ENCODE measurements at regions not wholly inside any gene's neighbourhood (a gene's known extent, or its start where the extent isn't known, plus 50 kb on each side); places are given as distances from the start of the nearest gene placed in this dataset.

DNA sequence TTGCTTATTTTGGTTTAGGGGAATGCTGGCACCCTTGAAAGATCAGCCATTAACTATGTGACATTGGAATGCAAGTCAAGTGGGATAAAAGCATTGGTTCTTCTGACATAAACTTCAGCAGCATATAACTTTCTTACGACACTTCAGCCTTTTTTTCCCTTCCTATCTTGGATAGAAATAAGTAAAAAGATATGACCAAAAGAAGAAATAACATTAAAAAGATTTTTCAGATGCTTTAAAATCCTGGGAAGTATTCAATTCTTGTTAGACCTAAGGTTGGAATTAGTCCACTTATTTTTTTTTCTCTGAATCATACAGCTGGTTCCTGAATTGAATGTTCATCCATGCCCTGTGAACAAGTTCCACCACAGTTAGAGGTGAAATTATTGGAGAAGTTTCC lies 85.6 kb upstream of the TSPAN8 start:
- no peak for DNase-seq
- intact Hi-C loops (cut with DNase I) = no loop called here

DNA sequence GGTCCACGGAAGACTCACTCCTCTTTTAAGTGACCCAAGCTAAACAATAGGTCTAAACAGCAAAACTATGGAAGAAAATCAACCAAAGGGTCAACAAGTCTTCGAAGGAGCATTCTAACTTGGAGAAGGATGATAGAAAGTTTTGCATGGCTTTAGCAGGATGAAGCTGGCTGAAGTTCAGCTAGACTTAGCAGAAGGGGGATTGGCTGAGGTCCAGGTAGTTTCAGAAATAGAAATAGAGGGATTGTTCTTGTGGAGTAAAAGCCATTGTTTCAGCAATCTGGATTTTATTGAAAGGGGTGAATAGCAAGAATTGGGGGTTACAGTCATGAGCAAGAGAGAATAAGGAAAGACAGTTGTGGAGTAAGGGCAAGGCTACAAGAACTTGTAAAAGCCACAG lies 84.7 kb upstream of the TSPAN8 start:
- intact Hi-C loops (cut with DNase I) = no loop called here
- DNase-seq = no peak

DNA sequence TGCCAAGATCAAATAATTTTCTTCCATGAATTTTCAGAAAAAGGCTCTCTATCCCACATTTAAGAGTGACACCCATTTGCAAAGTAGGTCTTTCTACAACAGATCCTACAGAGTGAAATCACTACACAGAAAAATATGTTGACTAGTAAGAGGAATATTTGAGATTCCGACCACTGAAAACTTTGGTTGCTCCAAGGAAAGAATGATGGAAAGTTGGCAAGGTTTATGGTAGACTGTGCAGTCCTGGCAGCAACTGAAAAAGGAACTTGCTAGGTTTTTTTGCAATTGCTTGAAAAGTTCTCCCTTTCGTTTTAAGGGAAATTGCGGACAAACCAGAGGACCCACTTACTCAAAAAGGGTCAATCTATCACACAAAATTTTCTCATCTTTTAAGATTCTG lies 83.1 kb upstream of the TSPAN8 start:
- intact Hi-C loops (cut with DNase I) = no loop called here
- no peak for DNase-seq

DNA sequence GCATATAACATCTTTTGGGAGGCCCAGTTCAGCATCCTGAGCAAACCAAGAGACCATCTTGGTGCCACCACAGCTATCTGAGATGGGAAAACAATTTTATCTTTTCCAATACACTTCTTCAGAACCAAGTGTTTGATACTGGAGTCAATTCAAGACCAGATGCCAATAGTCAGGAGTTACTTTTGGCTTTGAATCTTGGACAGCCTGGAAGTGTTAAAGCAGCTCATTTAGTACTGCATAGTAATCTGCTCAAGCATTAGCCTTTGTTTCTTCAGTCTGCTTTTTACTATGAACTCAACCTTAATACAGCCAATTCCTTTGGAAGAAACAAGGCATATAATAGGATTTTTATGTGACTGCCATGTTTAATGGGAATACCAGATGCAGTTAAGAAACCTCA lies 81.9 kb upstream of the TSPAN8 start:
- intact Hi-C loops (cut with DNase I) = no loop called here

DNA sequence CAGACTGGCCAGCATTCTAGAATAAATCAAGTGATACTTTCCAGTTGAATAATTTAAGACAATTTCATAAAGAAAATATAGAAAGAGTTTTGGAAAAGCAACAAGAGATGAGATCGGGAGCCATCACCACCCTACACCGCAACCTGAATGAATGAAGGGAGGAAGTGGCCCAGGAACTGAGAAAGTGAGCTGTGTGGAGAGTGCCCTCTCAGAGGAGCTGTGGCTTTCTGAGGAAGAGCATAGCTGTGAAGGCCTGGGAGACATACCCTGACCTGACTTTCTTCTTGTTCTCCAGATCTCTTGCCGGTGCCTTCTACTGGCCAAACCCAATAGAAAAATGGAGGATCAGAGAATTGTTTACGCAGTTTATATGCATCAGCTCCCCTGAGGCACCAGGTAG lies 79.3 kb upstream of the TSPAN8 start:
- intact Hi-C loops (cut with DNase I) = no loop called here
- DNase-seq = no peak

More for the DNA sequence above, 81.9 kb upstream of the TSPAN8 start:
- DNase-seq = no peak

DNA sequence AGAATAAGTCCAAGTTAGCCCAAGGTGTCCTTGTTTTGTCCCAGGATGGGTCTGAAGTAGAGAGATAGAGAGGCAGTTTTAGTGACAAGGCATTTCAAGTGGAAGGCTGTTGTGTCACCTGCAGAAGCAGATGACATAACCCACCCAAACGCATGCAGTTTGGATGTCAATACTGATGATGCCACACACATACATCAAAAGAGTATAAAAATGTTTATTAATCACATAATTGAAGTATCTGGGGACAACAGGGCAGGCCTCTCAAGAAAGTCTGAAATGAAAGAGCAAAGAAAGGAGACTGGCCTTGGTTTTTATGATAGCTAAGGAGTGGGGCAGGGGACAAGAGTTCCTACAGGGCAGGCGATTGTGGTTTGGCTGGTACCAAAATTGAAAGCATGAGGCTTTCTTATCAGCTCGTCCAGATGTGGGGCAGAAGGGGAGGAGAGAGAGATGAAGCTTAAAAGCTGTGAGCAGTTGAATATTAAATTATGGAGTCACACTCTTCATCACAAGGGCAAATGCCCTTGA lies 78.4 kb upstream of the TSPAN8 start:
- intact Hi-C loops (cut with DNase I) = no loop called here
- no peak for DNase-seq

DNA sequence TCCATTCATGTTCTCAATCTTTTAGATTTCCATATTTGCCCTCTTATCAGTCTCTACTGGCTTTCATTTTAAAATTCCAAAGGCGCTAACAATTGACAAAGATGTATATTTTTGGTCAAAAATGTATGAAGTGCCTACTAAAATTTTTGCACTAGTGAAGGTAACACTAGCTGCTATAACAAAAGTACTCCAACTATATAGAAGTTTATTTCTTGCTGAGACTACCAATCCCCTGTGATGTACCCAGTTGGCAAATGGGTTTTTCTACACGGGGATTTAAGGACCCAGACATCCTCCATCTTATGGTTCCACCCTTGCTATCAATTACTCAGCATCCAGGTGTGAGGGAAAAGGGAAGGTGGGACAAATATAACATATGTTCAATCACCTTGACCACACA lies 75.3 kb upstream of the TSPAN8 start:
- intact Hi-C loops (cut with DNase I) = no loop called here
- no peak for DNase-seq

DNA sequence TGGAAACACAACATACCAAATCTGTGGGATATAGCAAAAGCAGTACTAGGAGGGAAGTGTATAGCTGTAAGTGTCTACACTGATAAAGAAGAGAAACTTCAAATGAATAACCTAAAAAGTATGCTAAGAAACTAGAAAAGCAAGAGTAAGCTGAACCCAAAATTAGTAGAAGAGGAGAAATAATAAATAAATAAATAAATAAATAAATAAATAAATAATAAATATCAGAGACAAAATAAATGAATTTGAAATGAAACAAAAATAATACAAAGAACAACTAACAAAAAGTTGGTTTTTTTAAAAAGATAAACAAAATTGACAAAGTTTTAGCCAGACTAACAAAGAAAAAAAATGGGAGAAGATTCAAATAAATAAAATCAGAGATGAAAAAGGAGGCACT lies 72.7 kb upstream of the TSPAN8 start:
- intact Hi-C loops (cut with DNase I) = no loop called here
- DNase-seq = no peak

DNA sequence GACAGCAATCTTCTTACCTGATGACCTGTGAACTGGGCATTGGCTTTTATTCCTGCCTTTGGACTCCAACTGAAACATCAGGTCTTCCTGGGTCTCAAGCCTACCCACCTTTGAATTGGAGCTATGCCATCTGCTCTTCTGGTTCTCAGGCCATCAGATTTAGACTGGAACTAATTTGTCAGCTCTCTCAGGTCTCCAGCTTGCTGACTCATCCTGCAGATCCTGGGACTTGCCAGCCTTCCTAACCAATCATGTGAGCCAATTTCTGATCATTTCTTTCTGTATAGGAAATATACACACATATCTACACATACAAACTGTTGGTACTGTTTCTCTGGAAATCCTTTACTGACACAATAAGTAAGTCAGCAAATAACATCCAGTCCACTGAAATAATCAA lies 65.3 kb upstream of the TSPAN8 start:
- intact Hi-C loops (cut with DNase I) = no loop called here

DNA sequence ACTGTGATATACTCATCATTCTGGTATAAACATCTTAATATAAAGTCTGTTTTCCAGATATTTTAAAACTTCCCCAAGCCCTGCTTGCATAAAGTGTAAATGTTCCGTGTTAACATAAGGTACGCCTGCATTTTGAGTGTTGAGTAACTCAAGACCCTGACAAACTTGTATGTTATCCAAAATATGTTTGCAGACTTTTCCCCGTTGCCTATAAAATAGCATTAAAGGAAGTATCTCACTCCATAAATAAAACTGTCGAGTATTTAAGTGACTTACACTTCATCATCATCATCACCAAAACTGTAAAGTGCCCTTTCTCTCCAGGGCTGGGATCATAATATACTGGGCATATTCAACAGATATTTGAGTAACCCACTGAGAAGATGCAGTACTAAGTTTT lies 64.6 kb upstream of the TSPAN8 start:
- DNase-seq = no peak
- intact Hi-C loops (cut with DNase I) = no loop called here

More for the DNA sequence above, 65.3 kb upstream of the TSPAN8 start:
- no peak for DNase-seq

DNA sequence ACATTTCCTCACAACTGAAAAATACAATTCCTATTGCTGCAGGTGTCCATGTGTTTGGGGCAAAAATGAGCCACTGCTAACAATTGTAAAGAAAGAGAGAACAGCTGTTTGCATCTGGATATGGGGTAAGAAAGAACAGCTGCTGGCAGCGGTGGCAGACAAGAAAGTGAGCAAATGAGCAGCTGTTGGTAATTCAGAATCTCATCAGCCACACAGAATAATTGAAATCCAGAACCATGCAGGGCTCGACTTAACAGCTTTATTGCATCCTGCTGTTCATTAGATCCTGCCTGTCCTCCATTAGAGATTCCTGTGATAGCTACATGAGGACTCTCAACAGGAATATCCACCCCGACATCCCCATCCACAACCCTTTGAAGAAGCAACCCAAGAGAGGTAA lies 62.5 kb upstream of the TSPAN8 start:
- intact Hi-C loops (cut with DNase I) = no loop called here
- DNase-seq = no peak

DNA sequence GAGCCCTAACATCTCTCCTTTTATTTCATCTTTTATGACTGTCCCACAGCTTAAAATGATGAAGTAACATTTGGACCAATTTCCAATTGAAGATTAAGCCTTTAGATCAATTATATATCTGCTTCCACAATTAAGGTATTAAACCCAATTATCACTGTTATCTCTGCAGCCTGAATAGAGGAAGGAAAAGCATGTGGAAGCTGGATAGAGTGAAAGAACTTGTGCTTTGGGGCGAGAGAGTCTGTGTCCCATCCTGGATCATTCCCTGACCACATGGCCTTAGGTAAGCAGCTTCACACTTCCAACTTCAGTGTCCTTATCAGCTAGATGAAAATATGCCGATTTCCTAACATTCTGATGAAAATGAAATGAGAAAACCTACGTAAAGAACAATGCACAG lies 61.4 kb upstream of the TSPAN8 start:
- intact Hi-C loops (cut with DNase I) = no loop called here

DNA sequence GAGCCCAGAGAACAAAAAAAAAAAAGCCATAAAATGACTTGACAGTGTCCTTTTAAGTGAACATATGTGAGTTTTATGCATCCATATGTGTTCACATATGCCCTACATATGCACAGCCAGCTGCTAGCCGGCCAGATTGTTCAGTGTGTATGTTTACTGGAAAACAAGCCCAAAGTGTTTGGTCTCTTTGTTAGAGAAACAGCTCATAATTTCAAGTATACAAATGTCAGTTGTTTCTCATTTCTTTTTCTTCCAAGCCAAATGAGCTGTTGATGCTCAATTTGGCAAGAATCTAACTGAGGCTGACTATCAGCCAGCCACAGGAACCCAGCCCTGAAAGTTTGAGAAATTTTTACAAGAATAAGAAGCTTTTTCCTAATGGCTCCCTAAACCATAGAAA lies 60.8 kb upstream of the TSPAN8 start:
- DNase-seq = peak in 2 of 42 donors; percentile 1 to 4
- intact Hi-C loops (cut with DNase I) = no loop called here

More for the DNA sequence above, 61.4 kb upstream of the TSPAN8 start:
- no peak for DNase-seq

DNA sequence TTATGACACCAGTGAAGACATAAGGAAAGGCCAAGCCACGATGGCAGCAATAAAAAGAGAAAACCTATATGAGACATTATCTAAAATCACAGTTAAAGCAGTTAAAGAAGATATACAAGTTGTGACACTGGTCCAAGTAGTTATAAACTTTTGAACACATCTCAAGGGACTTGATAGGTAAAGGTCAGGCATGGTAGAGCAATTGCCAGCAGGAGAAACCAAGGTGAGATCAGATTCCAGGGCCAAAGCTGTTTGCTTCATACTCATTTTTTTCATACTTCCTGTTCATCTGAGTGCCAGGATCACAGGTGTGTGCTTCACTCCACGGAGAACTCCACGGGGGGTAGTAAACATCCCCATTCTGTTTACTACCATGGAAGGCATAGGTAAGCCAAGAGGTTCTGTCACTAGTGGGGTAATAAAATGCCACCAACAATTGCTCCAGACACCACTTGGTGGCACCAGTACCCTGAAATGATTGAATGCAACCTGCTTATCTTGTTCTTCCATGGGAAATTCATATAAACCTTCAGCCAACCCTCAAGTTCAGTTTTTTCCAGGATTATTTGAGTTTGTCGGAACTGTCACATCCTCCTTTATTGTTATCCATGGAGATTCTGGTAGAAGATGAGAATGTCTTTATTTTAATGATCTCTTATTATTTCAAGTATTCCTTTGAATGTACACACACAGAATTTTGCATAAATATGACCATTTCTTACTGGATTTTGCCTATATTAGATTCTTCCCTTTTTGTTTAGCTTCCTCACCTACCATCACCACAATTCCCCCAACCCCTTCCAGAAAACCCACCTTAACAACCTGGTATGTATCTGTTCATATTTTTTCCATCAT lies 59.2 kb upstream of the TSPAN8 start:
- intact Hi-C loops (cut with DNase I) = no loop called here
- DNase-seq = peak in 39 of 42 donors; percentile 6 to 72 (median 47)

DNA sequence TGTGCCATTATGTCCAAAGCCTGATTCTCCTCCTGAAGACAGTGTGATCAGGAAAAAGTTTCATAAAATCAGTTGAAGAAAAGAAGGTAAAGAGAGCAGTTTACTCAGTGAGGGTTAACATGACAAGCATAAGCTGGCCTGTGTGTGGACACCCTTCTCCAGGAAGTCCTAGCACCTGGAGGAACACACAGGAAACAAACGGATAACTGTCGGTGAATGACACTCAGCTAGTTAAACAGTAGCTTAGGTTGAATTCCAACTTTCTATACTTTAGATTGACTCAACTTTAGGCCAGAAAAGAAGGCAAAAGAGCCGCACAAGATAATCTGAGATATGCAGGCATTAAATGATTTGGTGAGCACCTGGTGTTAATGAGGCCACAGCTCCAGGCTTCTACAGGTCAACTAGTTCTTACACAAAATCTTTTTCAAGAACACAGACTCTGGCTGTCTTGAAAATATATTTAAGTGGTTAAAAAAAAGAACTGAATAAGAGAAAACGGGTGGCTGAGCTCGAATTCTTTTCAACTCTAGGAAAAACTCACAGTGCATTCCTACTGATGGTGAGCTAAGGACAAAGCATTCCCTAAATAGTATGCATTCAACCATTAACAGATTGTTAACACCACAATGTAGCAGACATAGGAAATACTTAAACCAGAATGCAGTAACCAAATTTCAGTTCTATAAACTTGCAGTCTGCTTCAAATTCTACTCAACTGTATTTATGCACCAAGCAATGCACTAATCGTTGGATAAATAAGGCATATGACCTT lies 56.9 kb upstream of the TSPAN8 start:
- DNase-seq = no peak
- intact Hi-C loops (cut with DNase I) = no loop called here

DNA sequence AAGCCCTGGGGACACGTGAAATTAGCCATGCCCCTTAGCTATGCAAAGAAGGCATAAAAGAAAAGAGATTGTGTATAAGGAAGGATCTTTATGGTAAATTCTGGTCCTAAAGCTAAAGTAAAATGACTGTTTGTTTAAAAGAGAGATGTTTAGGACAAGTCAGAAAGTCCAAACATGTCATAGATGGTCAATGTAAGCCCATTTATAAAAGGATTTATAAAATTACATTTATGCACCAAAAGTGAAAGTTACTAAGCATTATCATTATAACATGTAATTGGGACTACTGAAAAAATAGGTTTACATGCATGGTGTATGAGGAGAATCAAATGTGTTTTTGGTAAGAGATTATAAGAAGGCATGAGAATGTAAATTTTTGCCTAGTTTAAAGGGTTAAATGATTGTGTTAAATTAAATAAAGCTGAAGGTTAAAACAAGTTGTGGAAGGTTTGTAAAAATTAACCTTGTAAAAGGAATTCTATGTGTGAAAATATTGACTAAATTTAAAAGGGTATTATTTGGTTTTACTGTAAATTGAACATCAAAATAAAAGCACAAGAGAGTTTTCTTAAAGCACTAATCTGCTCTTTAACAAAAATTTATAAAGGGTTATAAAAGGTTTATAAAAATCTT lies 50.4 kb upstream of the TSPAN8 start:
- no peak for DNase-seq
- intact Hi-C loops (cut with DNase I) = no loop called here
